ENCODE measurements at regions not wholly inside any gene's neighbourhood (a gene's known extent, or its start where the extent isn't known, plus 50 kb on each side); places are given as distances from the start of the nearest gene placed in this dataset.

DNA sequence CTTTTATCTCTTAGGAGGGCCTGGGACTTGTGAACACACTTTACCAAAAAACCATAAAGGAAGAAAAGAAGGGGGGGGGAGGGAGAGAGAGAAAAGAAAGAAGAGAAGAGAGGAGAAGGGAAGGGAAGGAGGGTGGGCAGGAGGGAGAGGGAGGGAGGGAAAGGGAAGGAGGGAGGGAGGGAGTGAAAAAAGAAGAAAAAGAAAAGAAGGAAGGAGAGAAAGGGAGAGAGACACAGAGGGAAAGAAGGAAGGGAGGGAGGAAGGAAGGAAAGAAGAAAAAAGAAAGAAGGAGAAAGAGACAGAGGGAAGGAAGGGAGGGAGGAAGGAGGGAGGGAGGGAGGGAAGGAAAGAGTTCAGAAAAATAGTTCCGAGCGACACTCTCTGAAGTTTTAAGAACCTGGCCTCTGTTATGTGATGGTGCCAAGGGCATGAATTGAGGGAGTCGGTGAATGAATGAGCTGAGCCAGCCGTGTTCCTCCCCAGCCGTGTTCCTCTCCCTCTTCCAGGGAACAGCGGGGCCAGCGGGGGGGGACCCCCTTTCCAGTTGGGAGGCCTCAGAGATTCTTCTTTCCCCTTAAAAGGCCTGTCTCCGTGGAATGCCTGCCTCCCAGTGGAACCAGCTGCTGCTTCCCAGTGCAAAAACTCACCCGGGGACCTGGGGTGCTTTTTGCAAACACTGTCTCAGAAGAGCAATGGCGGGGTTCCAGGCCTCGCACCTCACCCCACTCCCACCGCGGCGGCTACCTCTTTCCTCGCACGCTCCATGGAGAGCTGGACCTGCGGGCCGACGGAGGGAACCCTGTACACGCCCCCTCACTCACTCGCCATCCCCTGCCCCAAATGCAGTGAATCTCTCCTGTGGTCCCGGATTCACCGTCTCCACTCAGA, 84.1 kb downstream of the FOXL3 start:
- peaks cover 100% of the 10 kb centered on the region for H3K27me3 Mint-ChIP-seq (ENCODE audit: unreplicated experiment)
- CTCF ChIA-PET, result interaction anchor here (0.8 to 1.4 kb wide), 2 partner anchors 12 to 15 kb away, joined by 3 to 4 read pairs; no protein-coding TSS in a partner anchor
- H3K36me3 Mint-ChIP-seq (ENCODE audit: insufficient read depth, unreplicated experiment), result peaks cover 11% of the 10 kb centered on the region
- H3K4me1 Mint-ChIP-seq (ENCODE audit: low read depth, unreplicated experiment), result peaks cover 13% of the 10 kb centered on the region
- no peak overlapping the region for H3K4me3 Mint-ChIP-seq (ENCODE audit: low read depth, unreplicated experiment)
- intact Hi-C loops (cut with micrococcal nuclease; ENCODE audit: unreplicated experiment), result no loop called here
- TF ChIP-seq CTCF (IDR thresholded peaks at IDR 0.05; ENCODE audit: unreplicated experiment), result no peak
- no peak overlapping the region for H3K27ac Mint-ChIP-seq (ENCODE audit: unreplicated experiment)
- no peak for DNase-seq
- H3K9me3 Mint-ChIP-seq (ENCODE audit: low read depth, unreplicated experiment), result no peaks in the 10 kb centered on the region
- BruUV-seq (replicated peaks), result no TSS peak

- DNase-seq, result no peak
- no peak overlapping the region for H3K4me3 Mint-ChIP-seq (ENCODE audit: low read depth, unreplicated experiment)
- intact Hi-C loops (cut with micrococcal nuclease; ENCODE audit: unreplicated experiment), result no loop called here
- H3K4me1 Mint-ChIP-seq (ENCODE audit: low read depth, unreplicated experiment), result peaks cover 13% of the 10 kb centered on the region
- H3K27me3 Mint-ChIP-seq (ENCODE audit: unreplicated experiment), result peaks cover 100% of the 10 kb centered on the region
- CTCF ChIA-PET, result no interaction called here
- H3K36me3 Mint-ChIP-seq (ENCODE audit: insufficient read depth, unreplicated experiment), result peaks cover 11% of the 10 kb centered on the region
- no peak for TF ChIP-seq CTCF (IDR thresholded peaks at IDR 0.05; ENCODE audit: unreplicated experiment)
- no TSS peak for BruUV-seq (replicated peaks)
- H3K9me3 Mint-ChIP-seq (ENCODE audit: low read depth, unreplicated experiment), result no peaks in the 10 kb centered on the region
- no peak overlapping the region for H3K27ac Mint-ChIP-seq (ENCODE audit: unreplicated experiment)
Observed at GRCh38 chr7:374706-375311, 84.8 kb downstream of the FOXL3 start.

GRCh38 chr7:375321-375831, 85.4 kb downstream of the FOXL3 start:
- no peak overlapping the region for H3K4me3 Mint-ChIP-seq (ENCODE audit: low read depth, unreplicated experiment)
- intact Hi-C loops (cut with micrococcal nuclease; ENCODE audit: unreplicated experiment), result no loop called here
- H3K27ac Mint-ChIP-seq (ENCODE audit: unreplicated experiment), result no peak overlapping the region
- CTCF ChIA-PET, result no interaction called here
- no peaks in the 10 kb centered on the region for H3K9me3 Mint-ChIP-seq (ENCODE audit: low read depth, unreplicated experiment)
- peaks cover 11% of the 10 kb centered on the region for H3K36me3 Mint-ChIP-seq (ENCODE audit: insufficient read depth, unreplicated experiment)
- DNase-seq, result no peak
- BruUV-seq (replicated peaks), result no TSS peak
- no peak for TF ChIP-seq CTCF (IDR thresholded peaks at IDR 0.05; ENCODE audit: unreplicated experiment)
- peaks cover 13% of the 10 kb centered on the region for H3K4me1 Mint-ChIP-seq (ENCODE audit: low read depth, unreplicated experiment)
- H3K27me3 Mint-ChIP-seq (ENCODE audit: unreplicated experiment), result peaks cover 100% of the 10 kb centered on the region

GRCh38 chr7:375901-376305, 85.9 kb downstream of the FOXL3 start:
- Mint-ChIP-seq H3K4me1 (ENCODE audit: low read depth, unreplicated experiment) (peaks cover 13% of the 10 kb centered on the region), H3K36me3 (ENCODE audit: insufficient read depth, unreplicated experiment) (peaks cover 11% of the 10 kb centered on the region), H3K27me3 (ENCODE audit: unreplicated experiment) (peaks cover 100% of the 10 kb centered on the region), H3K4me3 (ENCODE audit: low read depth, unreplicated experiment) (no peak overlapping the region), H3K27ac (ENCODE audit: unreplicated experiment) (no peak overlapping the region), H3K9me3 (ENCODE audit: low read depth, unreplicated experiment) (no peaks in the 10 kb centered on the region)
- BruUV-seq (replicated peaks), result no TSS peak
- no peak for DNase-seq
- CTCF ChIA-PET, result no interaction called here
- intact Hi-C loops (cut with micrococcal nuclease; ENCODE audit: unreplicated experiment), result no loop called here
- no peak for TF ChIP-seq CTCF (IDR thresholded peaks at IDR 0.05; ENCODE audit: unreplicated experiment)
